ENCODE measurements at regions not wholly inside any gene's neighbourhood (a gene's known extent, or its start where the extent isn't known, plus 50 kb on each side); places are given as distances from the start of the nearest gene placed in this dataset.
A peak's percentile ranks its signal among the peaks of the same experiment; 100 is the strongest.

DNA sequence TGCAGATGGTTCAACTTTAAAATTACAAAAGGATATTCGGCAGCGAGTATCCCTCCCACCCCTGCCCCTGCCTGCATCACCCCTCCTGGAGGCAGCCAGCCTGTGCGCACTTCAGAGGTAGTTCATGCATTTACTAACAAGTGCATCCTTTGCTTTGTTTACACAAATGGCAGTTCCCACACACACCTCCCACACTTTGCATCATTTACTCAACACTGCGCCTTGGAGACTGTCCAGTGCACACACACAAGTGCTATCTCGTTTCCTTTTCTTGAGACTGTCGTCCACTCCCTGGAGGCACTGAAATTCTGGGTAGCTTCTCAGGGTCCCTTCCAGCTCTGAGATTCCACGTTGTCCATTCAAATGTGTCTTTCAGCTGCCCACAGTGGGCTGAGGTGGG, 53.1 kb upstream of the VSX1 start:
- Histone ChIP-seq H3K4me1 (ENCODE audit: control insufficient read depth in 2 of 2, insufficient read depth in 2 of 2, low read length in 2 of 2) (no peaks in the 10 kb centered on the region), H3K36me3 (ENCODE audit: control insufficient read depth in 2 of 3, insufficient read depth in 3 of 3, low read length in 3 of 3) (no peaks in the 10 kb centered on the region), H3K9me3 (ENCODE audit: control insufficient read depth in 2 of 3, low read length in 3 of 3) (no peaks in the 10 kb centered on the region), H3K27ac (ENCODE audit: low read depth, low read length) (no peak overlapping the region), H3K4me3 (ENCODE audit: low read length) (no peak overlapping the region), H3K27me3 (ENCODE audit: control insufficient read depth in 2 of 2, insufficient read depth in 2 of 2, low read length in 2 of 2) (no peaks in the 10 kb centered on the region)
- Mint-ChIP-seq H3K4me3 (no peak overlapping the region), H3K27me3 (peaks cover 0 to 10% (median 0%) of the 10 kb centered on the region in 5 donors), H3K4me1 (no peaks in the 10 kb centered on the region), H3K9me3 (peaks cover 0 to 2% (median 0%) of the 10 kb centered on the region in 11 donors), H3K27ac (no peak overlapping the region), H3K36me3 (no peaks in the 10 kb centered on the region)
- no peak for DNase-seq
- ChIA-PET CTCF (no interaction called here), POLR2A (no interaction called here)
- intact Hi-C loops (cut with micrococcal nuclease) = no loop called here
- ATAC-seq = no peak

DNA sequence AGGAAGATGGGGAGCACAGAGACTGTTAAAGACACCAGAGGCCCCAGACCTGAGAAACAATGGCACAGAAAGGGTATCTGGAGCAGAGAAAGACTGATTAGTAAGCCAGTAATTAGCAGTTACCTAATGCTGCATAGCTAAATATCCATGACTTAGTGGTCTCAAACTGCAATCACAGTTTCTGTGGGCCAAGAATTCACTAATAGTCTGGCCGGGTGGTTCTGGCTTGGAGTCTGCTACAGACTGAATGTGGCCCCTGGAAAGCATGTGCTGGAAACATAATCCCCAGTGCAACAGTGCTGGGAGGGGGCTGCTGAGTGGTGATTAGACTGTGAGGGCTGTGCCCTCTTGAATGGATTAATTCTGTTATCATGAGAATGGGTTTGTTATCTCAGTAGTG, 54.1 kb upstream of the VSX1 start:
- no peak overlapping the region for H3K4me3 Mint-ChIP-seq
- ATAC-seq (no peak), DNase-seq (no peak)
- H3K27me3 ChIP-seq (ENCODE audit: control insufficient read depth in 2 of 2, insufficient read depth in 2 of 2, low read length in 2 of 2) = no peaks in the 10 kb centered on the region
- no peaks in the 10 kb centered on the region for H3K4me1 Mint-ChIP-seq
- H3K4me3 ChIP-seq (ENCODE audit: low read length) = no peak overlapping the region
- no peaks in the 10 kb centered on the region for H3K36me3 Mint-ChIP-seq
- no peaks in the 10 kb centered on the region for H3K36me3 ChIP-seq (ENCODE audit: control insufficient read depth in 2 of 3, insufficient read depth in 3 of 3, low read length in 3 of 3)
- H3K27me3 Mint-ChIP-seq = peaks cover 0 to 7% (median 4%) of the 10 kb centered on the region in 5 donors
- H3K27ac ChIP-seq (ENCODE audit: low read depth, low read length) = no peak overlapping the region
- no peaks in the 10 kb centered on the region for H3K4me1 ChIP-seq (ENCODE audit: control insufficient read depth in 2 of 2, insufficient read depth in 2 of 2, low read length in 2 of 2)
- intact Hi-C loops (cut with micrococcal nuclease) = no loop called here
- H3K9me3 ChIP-seq (ENCODE audit: control insufficient read depth in 2 of 3, low read length in 3 of 3) = no peaks in the 10 kb centered on the region
- CTCF ChIA-PET = interaction anchor here (0.6 kb wide), 1 partner anchor 11 kb away, joined by 3 read pairs; no protein-coding TSS in a partner anchor
- peaks cover 0 to 2% (median 0%) of the 10 kb centered on the region in 11 donors for H3K9me3 Mint-ChIP-seq
- POLR2A ChIA-PET = no interaction called here
- no peak overlapping the region for H3K27ac Mint-ChIP-seq

DNA sequence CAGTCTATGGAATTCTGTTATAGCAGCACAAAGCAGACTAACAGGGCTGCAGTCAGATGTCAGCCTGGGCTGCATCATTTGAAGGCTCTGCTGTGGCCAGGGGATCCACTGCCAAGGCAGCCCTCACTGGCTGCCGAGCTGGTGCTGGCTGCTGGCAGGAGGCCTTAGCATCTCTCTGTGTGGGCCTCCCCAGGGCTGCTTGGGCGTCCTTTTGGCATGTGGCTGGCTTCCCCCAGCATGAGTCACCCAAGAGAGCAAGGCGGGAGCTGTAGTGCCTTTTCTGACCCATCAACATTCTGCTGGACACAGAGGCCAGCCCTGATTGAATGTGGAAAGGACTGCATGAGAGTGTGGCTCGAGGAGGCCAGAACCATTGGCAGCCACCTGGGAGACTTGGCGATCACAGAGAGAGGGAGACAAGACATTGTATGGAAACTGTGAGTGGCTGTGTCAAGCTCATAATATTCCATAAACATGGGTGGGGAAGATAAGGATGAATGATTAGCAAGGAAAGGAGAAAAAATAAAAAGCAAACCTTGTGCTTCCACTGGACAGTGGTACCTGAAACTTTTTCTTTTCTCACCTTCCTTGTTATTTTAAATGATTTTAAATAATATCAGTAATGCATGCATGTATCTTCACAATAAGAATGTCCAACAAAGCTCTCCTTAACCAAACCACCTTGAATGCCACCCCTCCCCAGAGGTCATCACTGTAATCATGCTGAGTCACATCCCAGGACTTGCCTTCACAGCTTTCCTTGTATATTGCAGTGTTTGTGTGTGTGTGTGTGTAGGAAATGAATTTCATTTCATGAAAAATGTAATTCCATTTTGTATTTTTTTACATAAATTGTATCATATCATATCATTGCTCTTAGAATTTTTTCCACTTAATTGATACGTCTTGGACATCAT, 55.0 kb upstream of the VSX1 start:
- Mint-ChIP-seq H3K27ac (no peak overlapping the region), H3K4me3 (no peak overlapping the region), H3K4me1 (no peaks in the 10 kb centered on the region), H3K27me3 (peaks cover 0 to 7% (median 4%) of the 10 kb centered on the region in 5 donors), H3K9me3 (peaks cover 0 to 2% (median 0%) of the 10 kb centered on the region in 11 donors), H3K36me3 (no peaks in the 10 kb centered on the region)
- H3K27me3 ChIP-seq (ENCODE audit: control insufficient read depth in 2 of 2, insufficient read depth in 2 of 2, low read length in 2 of 2) = no peaks in the 10 kb centered on the region
- H3K36me3 ChIP-seq (ENCODE audit: control insufficient read depth in 2 of 3, insufficient read depth in 3 of 3, low read length in 3 of 3) = no peaks in the 10 kb centered on the region
- H3K27ac ChIP-seq (ENCODE audit: low read depth, low read length) = no peak overlapping the region
- DNase-seq (no peak), ATAC-seq (no peak)
- H3K4me1 ChIP-seq (ENCODE audit: control insufficient read depth in 2 of 2, insufficient read depth in 2 of 2, low read length in 2 of 2) = no peaks in the 10 kb centered on the region
- CTCF ChIA-PET = no interaction called here
- intact Hi-C loops (cut with micrococcal nuclease) = no loop called here
- POLR2A ChIA-PET = no interaction called here
- H3K9me3 ChIP-seq (ENCODE audit: control insufficient read depth in 2 of 3, low read length in 3 of 3) = no peaks in the 10 kb centered on the region
- H3K4me3 ChIP-seq (ENCODE audit: low read length) = no peak overlapping the region

DNA sequence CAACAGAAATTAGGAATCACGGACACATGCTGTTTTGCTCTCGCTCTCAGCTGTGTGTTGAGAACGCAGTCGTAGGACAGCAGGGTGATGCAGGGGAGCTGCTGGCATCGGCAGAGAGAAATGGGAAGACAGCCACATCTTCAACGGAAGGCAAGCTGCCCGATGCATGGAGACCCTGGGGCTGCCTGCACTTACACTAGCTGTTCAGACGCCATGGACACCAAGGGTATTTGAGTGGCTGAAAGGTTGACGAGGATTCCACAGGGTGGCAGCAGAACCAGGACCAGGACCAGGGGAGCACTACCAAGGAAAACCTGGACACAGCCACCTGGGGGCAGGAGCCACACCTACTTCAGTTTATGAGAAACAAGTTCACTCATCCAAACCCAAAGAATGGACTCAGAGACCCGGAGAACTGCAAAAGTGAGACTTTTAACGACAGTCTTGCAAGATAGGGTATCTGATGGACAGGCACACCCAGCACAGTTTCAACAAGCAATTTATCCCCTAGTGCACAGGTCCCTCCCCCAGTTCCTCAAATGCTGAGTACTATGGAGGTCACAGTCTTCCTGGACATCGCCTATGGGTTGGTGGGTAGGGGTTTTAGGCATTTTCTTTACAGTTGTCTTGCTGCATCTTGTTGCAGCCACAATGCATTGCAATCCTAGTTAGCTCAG, 56.3 kb upstream of the ENTPD6 start:
- ATAC-seq = no peak
- POLR2A ChIA-PET = no interaction called here
- no peak for DNase-seq
- Mint-ChIP-seq H3K9me3 (peaks cover 0 to 2% (median 0%) of the 10 kb centered on the region in 11 donors), H3K4me3 (no peak overlapping the region), H3K36me3 (no peaks in the 10 kb centered on the region), H3K4me1 (no peaks in the 10 kb centered on the region), H3K27ac (no peak overlapping the region), H3K27me3 (peaks cover 0 to 7% (median 0%) of the 10 kb centered on the region in 5 donors)
- H3K27ac ChIP-seq (ENCODE audit: low read depth, low read length) = no peak overlapping the region
- no peaks in the 10 kb centered on the region for H3K27me3 ChIP-seq (ENCODE audit: control insufficient read depth in 2 of 2, insufficient read depth in 2 of 2, low read length in 2 of 2)
- intact Hi-C loops (cut with micrococcal nuclease) = no loop called here
- no peaks in the 10 kb centered on the region for H3K9me3 ChIP-seq (ENCODE audit: control insufficient read depth in 2 of 3, low read length in 3 of 3)
- CTCF ChIA-PET = no interaction called here
- no peaks in the 10 kb centered on the region for H3K4me1 ChIP-seq (ENCODE audit: control insufficient read depth in 2 of 2, insufficient read depth in 2 of 2, low read length in 2 of 2)
- H3K36me3 ChIP-seq (ENCODE audit: control insufficient read depth in 2 of 3, insufficient read depth in 3 of 3, low read length in 3 of 3) = no peaks in the 10 kb centered on the region
- H3K4me3 ChIP-seq (ENCODE audit: low read length) = no peak overlapping the region

DNA sequence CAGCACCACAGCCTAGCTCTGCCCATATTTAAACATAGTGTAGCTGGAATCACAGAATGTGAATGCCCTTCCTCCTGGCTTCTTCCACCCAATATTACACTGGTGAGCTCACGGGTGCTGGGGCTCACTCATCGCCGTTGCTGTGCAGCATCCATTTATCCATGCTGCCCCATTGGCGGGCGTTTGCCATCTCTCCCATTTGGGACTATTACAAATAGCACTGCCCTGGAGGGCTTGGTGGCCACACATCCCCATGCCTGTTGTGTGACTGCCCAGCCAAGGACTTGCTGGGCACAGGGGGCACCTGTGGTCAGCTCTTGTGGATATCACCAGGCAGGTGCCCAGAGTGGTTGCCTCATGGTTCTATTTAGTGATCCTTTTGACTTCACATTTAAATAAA, 54.5 kb upstream of the ENTPD6 start:
- Mint-ChIP-seq H3K27me3 (peaks cover 0 to 7% (median 0%) of the 10 kb centered on the region in 5 donors), H3K9me3 (peaks cover 0 to 2% (median 0%) of the 10 kb centered on the region in 11 donors), H3K4me3 (no peak overlapping the region), H3K27ac (no peak overlapping the region), H3K4me1 (no peaks in the 10 kb centered on the region), H3K36me3 (no peaks in the 10 kb centered on the region)
- ATAC-seq (no peak), DNase-seq (no peak)
- H3K9me3 ChIP-seq (ENCODE audit: control insufficient read depth in 2 of 3, low read length in 3 of 3) = no peaks in the 10 kb centered on the region
- no peaks in the 10 kb centered on the region for H3K27me3 ChIP-seq (ENCODE audit: control insufficient read depth in 2 of 2, insufficient read depth in 2 of 2, low read length in 2 of 2)
- H3K4me3 ChIP-seq (ENCODE audit: low read length) = no peak overlapping the region
- no peaks in the 10 kb centered on the region for H3K4me1 ChIP-seq (ENCODE audit: control insufficient read depth in 2 of 2, insufficient read depth in 2 of 2, low read length in 2 of 2)
- ChIA-PET POLR2A (no interaction called here), CTCF (no interaction called here)
- no peaks in the 10 kb centered on the region for H3K36me3 ChIP-seq (ENCODE audit: control insufficient read depth in 2 of 3, insufficient read depth in 3 of 3, low read length in 3 of 3)
- H3K27ac ChIP-seq (ENCODE audit: low read depth, low read length) = no peak overlapping the region
- intact Hi-C loops (cut with micrococcal nuclease) = no loop called here

DNA sequence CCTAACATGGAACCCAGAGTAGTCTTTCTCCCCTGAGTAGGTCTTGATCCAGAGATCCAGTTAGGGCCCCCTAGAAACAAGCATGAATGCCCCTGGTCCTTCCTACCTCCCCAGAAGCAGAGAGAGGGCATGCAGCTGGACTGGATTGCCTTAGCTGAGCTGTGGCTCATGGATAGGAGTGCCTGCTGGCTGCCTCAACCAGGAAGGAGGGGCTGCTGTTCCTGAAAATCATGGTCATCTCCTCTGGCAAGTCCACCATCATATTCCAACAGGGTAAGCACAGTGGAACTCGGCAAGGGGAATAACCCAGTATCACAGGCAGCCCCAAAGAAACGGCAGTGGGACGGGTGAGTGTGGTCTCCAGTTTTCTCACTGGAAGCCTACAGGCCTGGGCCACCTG, 53.1 kb upstream of the ENTPD6 start:
- Mint-ChIP-seq H3K27ac (peak overlapping the region in 1 of 9 donors; percentile 39), H3K4me1 (no peaks in the 10 kb centered on the region), H3K4me3 (no peak overlapping the region), H3K36me3 (no peaks in the 10 kb centered on the region), H3K27me3 (peaks cover 0 to 13% (median 0%) of the 10 kb centered on the region in 5 donors), H3K9me3 (no peaks in the 10 kb centered on the region)
- H3K27me3 ChIP-seq (ENCODE audit: control insufficient read depth in 2 of 2, insufficient read depth in 2 of 2, low read length in 2 of 2) = no peaks in the 10 kb centered on the region
- intact Hi-C loops (cut with micrococcal nuclease) = no loop called here
- H3K9me3 ChIP-seq (ENCODE audit: control insufficient read depth in 2 of 3, low read length in 3 of 3) = no peaks in the 10 kb centered on the region
- POLR2A ChIA-PET = no interaction called here
- no peak for DNase-seq
- ATAC-seq = no peak
- CTCF ChIA-PET = no interaction called here
- H3K4me3 ChIP-seq (ENCODE audit: low read length) = no peak overlapping the region
- no peaks in the 10 kb centered on the region for H3K4me1 ChIP-seq (ENCODE audit: control insufficient read depth in 2 of 2, insufficient read depth in 2 of 2, low read length in 2 of 2)
- no peaks in the 10 kb centered on the region for H3K36me3 ChIP-seq (ENCODE audit: control insufficient read depth in 2 of 3, insufficient read depth in 3 of 3, low read length in 3 of 3)
- no peak overlapping the region for H3K27ac ChIP-seq (ENCODE audit: low read depth, low read length)

All from naive thymus-derived CD4-positive, alpha-beta T cell (primary cell).